Vagina (tissue), 2 donors: ENCODE measurements at regions not wholly inside any gene's neighbourhood (a gene's known extent, or its start where the extent isn't known, plus 50 kb on each side); places are given as distances from the start of the nearest gene placed in this dataset.

ENCODE experiments used
- CTCF ChIP-seq, 3 experiments: fragments of 450-650 bp in 2 of 3; fragments of 200-600 bp in 1 of 3; sonication (generic) in 1 of 3; IDR thresholded peaks; one replicate each; pipeline ENCODE4 v1.5.1; 2017 to 2019; ENCODE audit warnings: antibody characterized with exemption in 3 of 3, mild to moderate bottlenecking in 2 of 3, moderate library complexity in 2 of 3
- POLR2AphosphoS5 ChIP-seq, 2 donors: sonication (generic); formaldehyde crosslinking; IDR thresholded peaks; one replicate each; pipeline ENCODE4 v1.9.0; 2017; ENCODE audit warnings: antibody characterized with exemption in 2 of 2, mild to moderate bottlenecking in 2 of 2, low read depth in 1 of 2; ENCODE audit not compliant: insufficient read depth in 1 of 2

- TF ChIP-seq CTCF (IDR thresholded peaks at IDR 0.05) = no peak
- TF ChIP-seq POLR2AphosphoS5 (IDR thresholded peaks at IDR 0.05; ENCODE audit: insufficient read depth in 1 of 2, low read depth in 1 of 2) = no peak
Observed at GRCh38 chr10:37572206-37572605, 285.2 kb downstream of the ZNF248 start.
